ENCODE measurements at regions not wholly inside any gene's neighbourhood (a gene's known extent, or its start where the extent isn't known, plus 50 kb on each side); places are given as distances from the start of the nearest gene placed in this dataset.

DNA sequence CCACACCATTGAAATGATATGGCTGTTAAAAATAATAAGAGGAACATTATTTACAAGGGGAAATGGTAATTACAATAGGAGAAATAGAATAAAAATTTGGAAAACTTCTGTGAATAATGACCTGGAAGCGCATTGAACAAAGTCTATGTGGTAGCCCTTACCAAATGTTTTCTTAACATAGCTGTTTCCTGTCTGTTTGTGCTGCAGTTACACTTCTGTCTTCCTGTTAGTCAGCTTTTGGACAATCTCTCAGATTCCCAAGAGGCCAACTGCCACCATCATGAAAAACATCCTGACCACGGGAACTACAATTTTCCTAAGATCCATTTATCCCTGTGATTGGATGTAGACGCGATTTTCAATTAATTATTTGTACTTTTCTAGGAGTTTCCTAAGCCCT lies 754.4 kb upstream of the MARCKS start:
- no peak overlapping the region for H3K4me3 ChIP-seq (ENCODE audit: low read depth, low read length)
- TF ChIP-seq CTCF (IDR thresholded peaks at IDR 0.05; ENCODE audit: low read depth, low read length): no peak

- no peak overlapping the region for H3K4me3 ChIP-seq (ENCODE audit: low read depth, low read length)
- TF ChIP-seq CTCF (IDR thresholded peaks at IDR 0.05; ENCODE audit: low read depth, low read length): no peak
These were observed 753.3 kb upstream of the MARCKS start for GRCh38 chr6:113103634-113104361.

DNA sequence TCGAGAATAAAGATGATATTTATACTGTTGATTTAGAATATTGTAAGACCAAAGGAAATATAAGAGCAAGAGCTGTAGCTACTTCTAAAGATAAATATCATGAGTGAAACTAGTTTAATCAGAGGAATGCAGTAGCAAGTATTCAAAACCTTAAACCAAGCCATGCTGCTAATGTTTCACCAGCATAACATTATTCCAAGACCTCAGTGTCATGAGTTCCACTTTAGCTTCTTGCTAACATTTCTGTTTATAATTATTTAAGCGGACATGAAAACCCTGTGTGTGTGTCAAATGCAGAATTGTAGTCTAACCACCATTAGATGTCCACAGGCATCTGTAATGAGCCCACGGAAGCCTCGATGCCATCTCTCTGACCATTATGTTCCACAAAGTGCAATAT lies 752.6 kb upstream of the MARCKS start:
- TF ChIP-seq CTCF (IDR thresholded peaks at IDR 0.05; ENCODE audit: low read depth, low read length): no peak
- no peak overlapping the region for H3K4me3 ChIP-seq (ENCODE audit: low read depth, low read length)

GRCh38 chr6:113104951-113105350 lies 752.2 kb upstream of the MARCKS start:
- no peak overlapping the region for H3K4me3 ChIP-seq (ENCODE audit: low read depth, low read length)
- no peak for TF ChIP-seq CTCF (IDR thresholded peaks at IDR 0.05; ENCODE audit: low read depth, low read length)

DNA sequence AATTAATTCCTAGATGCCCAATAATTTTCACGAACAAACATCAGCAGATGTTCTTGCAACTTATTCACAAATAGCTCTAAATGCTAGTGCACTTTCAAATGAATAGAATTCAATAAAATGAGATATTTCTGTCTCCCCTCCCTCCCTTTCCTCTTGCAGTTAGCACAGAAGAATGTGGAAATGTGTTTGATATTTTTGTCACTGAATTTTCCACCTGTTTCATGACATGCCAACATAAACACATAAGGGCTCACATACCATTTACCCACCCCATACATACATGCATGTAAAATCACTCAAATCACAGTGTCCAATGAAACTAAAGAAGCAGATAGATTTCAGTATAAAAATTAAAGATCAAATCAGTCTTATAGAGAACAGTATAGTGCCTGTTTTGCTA lies 746.9 kb upstream of the MARCKS start:
- no peak overlapping the region for H3K4me3 ChIP-seq (ENCODE audit: low read depth, low read length)
- TF ChIP-seq CTCF (IDR thresholded peaks at IDR 0.05; ENCODE audit: low read depth, low read length): no peak

- no peak for TF ChIP-seq CTCF (IDR thresholded peaks at IDR 0.05; ENCODE audit: low read depth, low read length)
- H3K4me3 ChIP-seq (ENCODE audit: low read depth, low read length): no peak overlapping the region
These were observed 745.6 kb upstream of the MARCKS start for GRCh38 chr6:113111550-113111949.

DNA sequence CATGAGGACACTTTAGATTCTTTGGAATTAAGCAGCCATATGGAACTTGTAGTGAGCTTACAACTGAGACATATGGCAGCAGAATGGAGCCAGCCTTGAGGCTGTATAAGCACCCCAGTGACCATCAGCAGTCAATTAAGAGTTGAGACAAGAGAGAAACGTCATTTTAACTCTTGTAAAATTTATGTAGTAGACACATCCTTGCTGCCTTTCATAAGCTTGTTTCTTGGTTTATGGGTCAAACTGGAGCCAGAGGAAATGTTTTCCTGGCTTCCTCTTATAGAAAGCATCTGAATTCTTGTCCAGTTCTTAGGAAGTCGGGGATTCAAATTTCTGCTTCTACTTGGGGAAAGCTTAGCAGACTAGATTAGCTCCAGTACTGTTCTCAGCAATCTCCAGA lies 745.1 kb upstream of the MARCKS start:
- H3K4me3 ChIP-seq (ENCODE audit: low read depth, low read length): no peak overlapping the region
- no peak for TF ChIP-seq CTCF (IDR thresholded peaks at IDR 0.05; ENCODE audit: low read depth, low read length)
